ENCODE measurements at regions not wholly inside any gene's neighbourhood (a gene's known extent, or its start where the extent isn't known, plus 50 kb on each side); places are given as distances from the start of the nearest gene placed in this dataset.

DNA sequence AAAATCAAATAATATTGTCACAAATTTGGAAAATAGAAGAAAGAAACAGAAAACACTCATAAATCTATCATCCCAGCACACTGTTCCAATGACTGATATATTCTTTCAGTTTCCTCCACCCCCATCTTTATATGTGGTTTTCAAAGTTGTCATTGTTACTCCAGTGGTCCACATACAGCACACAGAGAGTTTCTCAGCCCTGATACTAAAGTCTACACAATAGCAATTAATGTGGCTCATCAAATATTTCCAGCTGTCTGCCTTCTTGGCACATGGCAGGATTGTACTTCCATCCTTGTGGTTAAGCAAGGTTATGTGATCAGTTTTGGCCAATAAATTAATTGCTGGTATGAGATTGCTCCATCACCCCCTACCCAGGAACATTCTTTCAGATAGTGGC, 221.7 kb downstream of the PDCD6IP start:
- no peaks in the 10 kb centered on the region for H4K20me1 ChIP-seq (ENCODE audit: low read depth, low read length)
- H3F3A ChIP-seq (ENCODE audit: insufficient read depth), result peaks cover 35% of the 10 kb centered on the region
- no peaks in the 10 kb centered on the region for H3K79me2 ChIP-seq (ENCODE audit: insufficient read depth, low read length)
- H3K9me2 ChIP-seq (replicated peaks; ENCODE audit: insufficient read depth, low read length), result no peaks in the 10 kb centered on the region
- no peak for TF ChIP-seq CTCF (IDR thresholded peaks at IDR 0.05; ENCODE audit: insufficient read depth, low read length, poor library complexity, severe bottlenecking)
- no peak for TF ChIP-seq EZH2phosphoT487 (conservative IDR thresholded peaks at IDR 0.05; ENCODE audit: low read length)
- no peaks in the 10 kb centered on the region for H3K36me3 ChIP-seq (ENCODE audit: low read length)
- no peaks in the 10 kb centered on the region for H3K9me3 ChIP-seq (ENCODE audit: insufficient read depth, low read length)
- peak overlapping the region; percentile 99 for H3K27ac ChIP-seq (ENCODE audit: low read depth, low read length)
- H3K9ac ChIP-seq (ENCODE audit: low read length), result peak overlapping the region; percentile 53
- no peaks in the 10 kb centered on the region for H3K27me3 ChIP-seq (ENCODE audit: low read length)
- H3K4me3 ChIP-seq (ENCODE audit: insufficient read depth, low read length, poor library complexity, severe bottlenecking), result peak overlapping the region; percentile 22
- H3K4me2 ChIP-seq (ENCODE audit: low read depth, low read length, poor library complexity, severe bottlenecking), result peak overlapping the region; percentile 68
- no peak overlapping the region for H2AFZ ChIP-seq (ENCODE audit: low read depth, low read length, severe bottlenecking)

DNA sequence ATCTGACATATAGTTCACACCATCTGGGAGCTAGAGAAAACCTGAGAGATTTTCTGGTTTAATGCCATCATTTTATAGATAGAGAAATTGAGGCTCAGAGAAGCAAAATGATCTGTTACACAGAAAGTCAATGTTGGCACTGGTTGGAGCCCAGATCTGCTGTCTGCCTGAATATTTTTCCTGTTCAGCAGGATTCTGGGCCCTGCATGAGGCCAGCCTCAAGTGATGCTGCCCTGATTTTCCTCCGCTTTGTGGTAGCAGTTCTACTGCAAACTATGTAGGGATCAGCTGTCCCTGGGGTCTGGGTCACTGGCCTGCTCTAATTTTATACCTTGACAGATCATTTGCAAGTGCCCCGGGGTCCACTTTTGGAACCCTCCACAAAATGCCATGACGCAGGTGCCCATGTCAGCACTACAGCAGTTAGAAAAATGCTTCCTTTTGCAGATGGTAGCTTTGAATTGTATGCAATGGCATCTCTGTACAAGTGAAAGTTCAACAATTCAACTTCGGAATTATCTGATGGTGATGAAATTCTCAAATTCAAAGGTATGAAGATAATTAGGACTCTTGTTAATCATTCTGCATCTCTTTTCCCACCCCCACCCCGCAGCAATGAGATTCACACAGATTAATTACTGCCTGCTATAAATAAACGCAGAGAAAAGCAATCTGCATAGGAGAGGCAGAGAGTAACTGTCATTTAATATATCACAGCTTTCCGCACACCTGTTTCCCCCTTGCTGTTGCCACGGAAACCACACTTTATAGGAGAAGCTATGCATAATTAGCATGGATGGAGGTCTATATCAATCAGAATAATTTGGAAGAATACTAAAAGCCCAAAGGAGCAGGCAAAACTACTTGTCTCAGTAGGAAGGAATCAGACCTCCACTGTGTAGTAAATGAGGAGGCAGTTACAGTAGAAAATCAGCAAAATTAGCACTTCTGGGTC, 222.6 kb downstream of the PDCD6IP start:
- no peak for TF ChIP-seq EZH2phosphoT487 (conservative IDR thresholded peaks at IDR 0.05; ENCODE audit: low read length)
- no peak for TF ChIP-seq CTCF (IDR thresholded peaks at IDR 0.05; ENCODE audit: insufficient read depth, low read length, poor library complexity, severe bottlenecking)
- peaks cover 35% of the 10 kb centered on the region for H3F3A ChIP-seq (ENCODE audit: insufficient read depth)
- no peaks in the 10 kb centered on the region for H4K20me1 ChIP-seq (ENCODE audit: low read depth, low read length)
- no peaks in the 10 kb centered on the region for H3K27me3 ChIP-seq (ENCODE audit: low read length)
- H3K4me2 ChIP-seq (ENCODE audit: low read depth, low read length, poor library complexity, severe bottlenecking), result peak overlapping the region; percentile 68
- peak overlapping the region; percentile 99 for H3K27ac ChIP-seq (ENCODE audit: low read depth, low read length)
- H3K9ac ChIP-seq (ENCODE audit: low read length), result peak overlapping the region; percentile 53
- H3K4me3 ChIP-seq (ENCODE audit: insufficient read depth, low read length, poor library complexity, severe bottlenecking), result peak overlapping the region; percentile 22
- H3K79me2 ChIP-seq (ENCODE audit: insufficient read depth, low read length), result no peaks in the 10 kb centered on the region
- no peak overlapping the region for H2AFZ ChIP-seq (ENCODE audit: low read depth, low read length, severe bottlenecking)
- H3K9me2 ChIP-seq (replicated peaks; ENCODE audit: insufficient read depth, low read length), result no peaks in the 10 kb centered on the region
- H3K36me3 ChIP-seq (ENCODE audit: low read length), result no peaks in the 10 kb centered on the region
- no peaks in the 10 kb centered on the region for H3K9me3 ChIP-seq (ENCODE audit: insufficient read depth, low read length)

GRCh38 chr3:34022147-34022546, 223.7 kb downstream of the PDCD6IP start:
- no peaks in the 10 kb centered on the region for H3K9me3 ChIP-seq (ENCODE audit: insufficient read depth, low read length)
- H3K9ac ChIP-seq (ENCODE audit: low read length), result peak overlapping the region; percentile 53
- H3K27me3 ChIP-seq (ENCODE audit: low read length), result no peaks in the 10 kb centered on the region
- H3K27ac ChIP-seq (ENCODE audit: low read depth, low read length), result peak overlapping the region; percentile 99
- TF ChIP-seq EZH2phosphoT487 (conservative IDR thresholded peaks at IDR 0.05; ENCODE audit: low read length) (no peak), CTCF (IDR thresholded peaks at IDR 0.05; ENCODE audit: insufficient read depth, low read length, poor library complexity, severe bottlenecking) (no peak)
- no peaks in the 10 kb centered on the region for H3K36me3 ChIP-seq (ENCODE audit: low read length)
- peaks cover 35% of the 10 kb centered on the region for H3F3A ChIP-seq (ENCODE audit: insufficient read depth)
- H3K4me3 ChIP-seq (ENCODE audit: insufficient read depth, low read length, poor library complexity, severe bottlenecking), result peak overlapping the region; percentile 10
- no peak overlapping the region for H2AFZ ChIP-seq (ENCODE audit: low read depth, low read length, severe bottlenecking)
- H4K20me1 ChIP-seq (ENCODE audit: low read depth, low read length), result no peaks in the 10 kb centered on the region
- H3K9me2 ChIP-seq (replicated peaks; ENCODE audit: insufficient read depth, low read length), result no peaks in the 10 kb centered on the region
- H3K4me2 ChIP-seq (ENCODE audit: low read depth, low read length, poor library complexity, severe bottlenecking), result peak overlapping the region; percentile 68
- H3K79me2 ChIP-seq (ENCODE audit: insufficient read depth, low read length), result no peaks in the 10 kb centered on the region
